Testis (tissue), 2 donors: ENCODE measurements at regions not wholly inside any gene's neighbourhood (a gene's known extent, or its start where the extent isn't known, plus 50 kb on each side); places are given as distances from the start of the nearest gene placed in this dataset.

Experiments used
- CTCF ChIP-seq, 3 experiments: fragments of 450-650 bp in 2 of 3; fragments of 200-600 bp in 1 of 3; sonication (generic) in 1 of 3; IDR thresholded peaks; one replicate each; pipeline ENCODE4 v1.5.1; 2016 to 2019; ENCODE audit warnings: antibody characterized with exemption in 3 of 3, mild to moderate bottlenecking in 2 of 3, moderate library complexity in 1 of 3
- POLR2A ChIP-seq: fragments of 450-650 bp; IDR thresholded peaks from one replicate; pipeline ENCODE4 v1.6.1; 2017; ENCODE audit warnings: antibody characterized with exemption, mild to moderate bottlenecking, moderate library complexity

- TF ChIP-seq POLR2A, result no peak
- TF ChIP-seq CTCF (IDR thresholded peaks at IDR 0.05), result no peak
Measured at GRCh38 chr16:80129791-80130190, 411.0 kb upstream of the DYNLRB2 start.
